ENCODE measurements at regions not wholly inside any gene's neighbourhood (a gene's known extent, or its start where the extent isn't known, plus 50 kb on each side); places are given as distances from the start of the nearest gene placed in this dataset.

GRCh38 chr5:143551820-143552251 lies 148.3 kb upstream of the NR3C1 start:
- WGBS (ENCODE audit: insufficient coverage) = no CpG with 5 or more reads among the region's 2 CpGs
- H3K27me3 ChIP-seq (ENCODE audit: control insufficient read depth in 2 of 2, insufficient read depth in 2 of 2, low read length in 2 of 2) = no peaks in the 10 kb centered on the region
- H3K4me1 Mint-ChIP-seq = peaks cover 25% of the 10 kb centered on the region
- no peaks in the 10 kb centered on the region for H3K36me3 ChIP-seq (replicated peaks in 1 of 2; ENCODE audit: control insufficient read depth in 1 of 2, insufficient read depth in 2 of 2, low read length in 2 of 2)
- intact Hi-C loops (cut with micrococcal nuclease) = loop anchor here in 1 of 2 donors (10.0 kb wide), 2 partner anchors 57 to 147 kb away; partner anchors contain the start of gene NR3C1
- H3K9me3 ChIP-seq (replicated peaks in 1 of 2; ENCODE audit: control insufficient read depth in 1 of 2, insufficient read depth in 1 of 2, low read length in 2 of 2) = no peaks in the 10 kb centered on the region
- H3K79me2 ChIP-seq (ENCODE audit: insufficient read depth, low read length) = no peaks in the 10 kb centered on the region
- no peak for TF ChIP-seq CTCF (IDR thresholded peaks at IDR 0.05)
- no peak overlapping the region for H3K4me2 ChIP-seq (replicated peaks; ENCODE audit: extremely low read depth, low read length, poor library complexity, severe bottlenecking)
- H3K9me3 Mint-ChIP-seq = peaks cover 0 to 6% (median 3%) of the 10 kb centered on the region in 7 donors
- no peak overlapping the region for H3K27ac Mint-ChIP-seq
- H3K27ac ChIP-seq (ENCODE audit: low read depth in 1 of 2, low read length in 2 of 2) = no peak overlapping the region
- no peak overlapping the region for H3K4me3 ChIP-seq (replicated peaks in 1 of 3; ENCODE audit: low read depth in 2 of 3, low read length in 3 of 3)
- H3K4me1 ChIP-seq (ENCODE audit: control insufficient read depth in 1 of 2, insufficient read depth in 2 of 2, low read length in 2 of 2) = peaks cover 19 to 37% of the 10 kb centered on the region in 2 donors
- no peak overlapping the region for H3K4me3 Mint-ChIP-seq
- peaks cover 0 to 4% of the 10 kb centered on the region in 2 donors for H3K36me3 Mint-ChIP-seq
- no peak overlapping the region for H2AFZ ChIP-seq (ENCODE audit: insufficient read depth, low read depth, low read length, poor library complexity, severe bottlenecking)
- H3K27me3 Mint-ChIP-seq (ENCODE audit: low read depth in 3 of 3) = no peaks in the 10 kb centered on the region
- H4K20me1 ChIP-seq (ENCODE audit: insufficient read depth, low read length) = no peaks in the 10 kb centered on the region
- DNase-seq = no peak
- H3K9ac ChIP-seq (ENCODE audit: insufficient read depth, low read length, poor library complexity, severe bottlenecking) = no peak overlapping the region

- TF ChIP-seq CTCF (IDR thresholded peaks at IDR 0.05) = no peak
Measured at GRCh38 chr5:143550986-143551630, 147.6 kb upstream of the NR3C1 start.

More at GRCh38 chr5:143550986-143551630, 147.6 kb upstream of the NR3C1 start:
- no peak overlapping the region for H3K27ac ChIP-seq (ENCODE audit: low read depth in 1 of 2, low read length in 2 of 2)
- no peaks in the 10 kb centered on the region for H3K27me3 ChIP-seq (ENCODE audit: control insufficient read depth in 2 of 2, insufficient read depth in 2 of 2, low read length in 2 of 2)
- H3K4me3 ChIP-seq (replicated peaks in 1 of 3; ENCODE audit: low read depth in 2 of 3, low read length in 3 of 3) = no peak overlapping the region
- no peaks in the 10 kb centered on the region for H3K79me2 ChIP-seq (ENCODE audit: insufficient read depth, low read length)
- H3K9ac ChIP-seq (ENCODE audit: insufficient read depth, low read length, poor library complexity, severe bottlenecking) = no peak overlapping the region
- H3K36me3 ChIP-seq (replicated peaks in 1 of 2; ENCODE audit: control insufficient read depth in 1 of 2, insufficient read depth in 2 of 2, low read length in 2 of 2) = no peaks in the 10 kb centered on the region
- Mint-ChIP-seq H3K36me3 (peaks cover 0 to 4% of the 10 kb centered on the region in 2 donors), H3K27ac (no peak overlapping the region), H3K27me3 (ENCODE audit: low read depth in 3 of 3) (no peaks in the 10 kb centered on the region), H3K9me3 (peaks cover 0 to 6% (median 3%) of the 10 kb centered on the region in 7 donors), H3K4me3 (no peak overlapping the region), H3K4me1 (peaks cover 25% of the 10 kb centered on the region)
- H3K4me2 ChIP-seq (replicated peaks; ENCODE audit: extremely low read depth, low read length, poor library complexity, severe bottlenecking) = no peak overlapping the region
- H3K4me1 ChIP-seq (ENCODE audit: control insufficient read depth in 1 of 2, insufficient read depth in 2 of 2, low read length in 2 of 2) = peaks cover 18 to 30% of the 10 kb centered on the region in 2 donors
- intact Hi-C loops (cut with micrococcal nuclease) = loop anchor here in 1 of 2 donors (10.0 kb wide), 2 partner anchors 56 to 146 kb away; partner anchors contain the start of gene NR3C1
- no peak for DNase-seq
- WGBS (ENCODE audit: insufficient coverage) = no CpG with 5 or more reads among the region's 2 CpGs
- H4K20me1 ChIP-seq (ENCODE audit: insufficient read depth, low read length) = no peaks in the 10 kb centered on the region
- H3K9me3 ChIP-seq (replicated peaks in 1 of 2; ENCODE audit: control insufficient read depth in 1 of 2, insufficient read depth in 1 of 2, low read length in 2 of 2) = no peaks in the 10 kb centered on the region
- H2AFZ ChIP-seq (ENCODE audit: insufficient read depth, low read depth, low read length, poor library complexity, severe bottlenecking) = no peak overlapping the region
